ENCODE measurements at regions not wholly inside any gene's neighbourhood (a gene's known extent, or its start where the extent isn't known, plus 50 kb on each side); places are given as distances from the start of the nearest gene placed in this dataset.

DNA sequence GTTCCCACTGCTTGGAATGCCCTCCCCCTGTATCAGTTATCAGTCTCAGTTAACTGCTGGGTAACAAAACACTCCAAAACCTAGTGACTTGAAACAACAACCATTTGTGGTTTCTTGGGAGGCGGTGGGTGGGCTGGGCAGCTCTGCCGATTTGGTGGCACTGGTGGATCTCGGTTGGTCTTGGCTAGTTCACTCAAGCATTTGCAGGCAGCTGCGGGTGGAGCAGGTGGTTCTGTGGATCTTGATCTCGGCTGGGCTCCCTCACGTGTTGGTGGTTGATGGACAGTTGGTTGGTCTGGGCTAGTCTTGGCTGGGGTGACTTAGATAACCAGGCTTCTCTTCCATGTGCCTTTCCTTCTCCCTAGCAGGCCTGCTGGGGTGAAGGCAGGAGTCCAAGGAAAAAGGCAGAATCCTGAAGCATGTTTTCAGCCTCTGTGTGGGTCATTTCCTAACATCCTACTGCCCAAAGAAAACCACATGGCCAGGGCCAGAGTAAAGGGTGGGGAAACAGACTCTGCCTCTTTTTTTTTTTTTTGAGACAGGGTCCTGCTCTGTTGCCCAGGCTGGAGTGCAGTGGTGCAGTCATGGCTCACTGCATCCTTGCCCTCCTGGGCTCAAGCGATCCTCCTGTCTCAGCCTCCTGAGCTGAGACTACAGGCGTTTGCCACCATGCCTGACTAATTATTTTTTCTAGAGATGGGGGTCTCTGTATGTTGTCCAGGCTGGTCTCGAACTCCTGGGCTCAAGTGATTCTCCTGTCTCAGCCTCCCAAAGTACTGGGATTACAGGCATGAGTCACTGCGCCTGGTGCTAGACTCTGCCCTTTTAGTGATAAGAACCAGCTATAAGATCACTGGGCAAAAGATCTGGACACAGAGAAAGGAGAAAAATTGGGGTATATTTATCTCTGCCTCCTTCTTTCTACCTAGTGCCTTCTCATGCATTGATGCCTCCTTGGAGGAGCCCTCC, 183.7 kb downstream of the RGS3 start:
- DNase-seq: no peak

DNA sequence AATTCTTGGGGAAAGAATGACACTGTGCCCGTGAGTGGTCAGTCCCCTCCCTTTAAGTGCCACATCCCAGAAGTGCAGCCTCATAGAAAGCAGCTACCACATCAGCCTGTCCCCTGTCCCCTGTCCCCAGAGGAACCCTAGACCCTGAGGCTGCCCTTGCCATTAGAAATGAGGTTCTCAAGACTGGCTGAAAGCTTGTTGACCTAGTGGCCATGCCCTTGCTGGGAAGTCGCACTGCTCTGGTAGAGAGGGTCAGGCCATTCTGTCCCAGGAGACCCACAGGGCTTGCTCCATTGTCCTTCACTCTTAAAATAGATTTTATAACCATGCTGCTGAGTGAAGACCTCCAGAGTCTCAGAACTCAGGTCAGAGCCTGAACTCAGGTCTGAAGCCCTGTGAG, 184.5 kb downstream of the RGS3 start:
- no peak for DNase-seq

DNA sequence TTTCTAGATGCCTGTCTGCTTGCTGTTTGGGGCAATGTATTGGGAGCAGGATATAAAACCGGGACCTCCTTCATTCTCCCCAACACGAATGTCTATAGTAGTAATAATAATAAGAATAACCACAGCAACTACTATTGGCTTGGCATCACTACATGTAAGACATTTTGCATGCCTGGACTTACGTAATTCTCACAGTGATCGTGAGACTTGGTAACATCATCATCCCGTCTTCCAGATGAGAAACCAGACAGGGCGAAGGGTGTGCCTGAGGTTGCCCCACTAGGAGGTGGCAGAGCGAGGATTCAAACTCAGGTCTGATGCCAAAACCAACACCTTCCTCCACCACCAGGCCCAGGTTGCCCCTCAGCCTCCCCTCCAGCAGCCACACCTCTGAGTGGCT, 185.1 kb downstream of the RGS3 start:
- DNase-seq: no peak

DNA sequence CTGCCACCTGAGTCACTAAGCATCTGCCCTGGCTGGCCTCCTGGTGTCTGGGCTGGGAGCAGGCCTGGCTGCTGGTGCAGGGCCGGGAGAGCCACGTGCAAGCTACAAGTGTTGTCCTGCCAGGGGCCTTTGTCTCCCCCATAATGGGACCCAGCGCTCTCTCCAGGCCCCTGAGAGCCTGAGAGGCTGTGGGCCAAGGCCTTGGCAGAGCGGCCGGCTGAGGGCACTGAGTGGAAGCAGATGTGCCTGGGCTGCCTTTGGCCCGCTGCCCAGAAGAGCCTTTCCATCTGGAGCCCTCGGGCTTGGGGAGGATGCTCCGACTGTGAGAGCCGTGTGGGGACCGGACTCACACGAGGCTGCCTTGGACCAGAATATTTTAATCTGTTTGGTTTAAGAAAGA, 185.5 kb downstream of the RGS3 start:
- no peak for DNase-seq

DNA sequence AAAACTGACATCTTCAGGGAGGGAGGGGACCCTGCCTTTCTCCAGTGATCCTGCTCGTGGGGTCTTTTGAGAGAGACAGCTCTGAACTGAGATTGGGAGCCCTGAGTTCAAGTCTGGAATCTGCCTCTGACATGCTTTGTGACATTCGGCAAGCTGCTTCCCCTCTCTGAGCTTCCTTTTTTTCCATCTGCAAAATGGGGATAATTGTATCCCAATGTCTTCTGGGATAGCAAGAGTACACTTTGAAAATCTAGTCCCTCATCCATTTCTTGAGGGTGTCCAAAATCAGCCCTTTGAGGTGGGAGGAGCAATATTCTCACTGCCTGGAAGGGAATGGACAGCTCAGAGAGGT, 186.3 kb downstream of the RGS3 start:
- no peak for DNase-seq

DNA sequence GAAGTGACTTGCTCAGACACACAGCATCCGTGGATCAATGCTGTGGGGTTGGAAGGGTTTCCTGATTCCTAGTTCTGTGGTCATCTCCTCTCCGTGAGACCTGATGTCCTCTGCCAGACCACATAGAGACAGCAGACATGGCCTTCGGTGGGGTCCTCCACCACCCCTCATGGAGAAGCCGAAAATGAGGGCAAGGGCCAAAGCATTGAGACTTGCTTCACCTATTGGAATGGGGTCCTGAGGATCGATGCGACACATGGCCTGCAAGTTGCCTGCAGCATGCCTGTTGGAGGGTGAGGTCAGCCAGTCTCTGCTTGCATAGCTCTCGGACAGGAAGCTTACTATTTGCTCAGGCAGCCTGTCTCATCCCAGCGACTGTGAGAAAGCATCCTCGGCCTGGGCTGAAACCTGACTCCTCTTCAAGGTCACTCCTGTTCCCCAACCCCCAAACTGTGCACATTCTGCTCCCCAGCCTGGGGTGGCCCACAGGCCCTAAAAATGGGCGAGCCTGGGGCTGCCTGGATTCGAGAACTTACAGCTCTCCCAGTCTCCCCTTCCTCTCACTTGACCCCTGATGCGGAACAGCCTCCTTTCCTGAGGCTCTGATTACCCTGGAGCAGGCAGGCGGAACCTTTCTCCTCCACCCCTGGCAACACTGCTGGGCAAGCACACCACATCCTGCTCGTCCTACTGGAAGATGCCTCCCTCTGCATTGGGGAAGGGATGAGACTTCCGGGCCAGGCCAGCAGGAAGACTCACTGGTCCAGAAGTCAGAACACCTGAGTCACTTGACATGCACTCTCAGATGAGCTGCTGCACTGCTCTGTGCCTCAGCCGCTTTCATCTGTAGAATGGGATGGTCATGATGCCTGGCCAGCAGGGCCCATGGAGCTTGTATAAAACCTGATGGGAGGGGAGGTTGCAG, 186.9 kb downstream of the RGS3 start:
- no peak for DNase-seq

DNA sequence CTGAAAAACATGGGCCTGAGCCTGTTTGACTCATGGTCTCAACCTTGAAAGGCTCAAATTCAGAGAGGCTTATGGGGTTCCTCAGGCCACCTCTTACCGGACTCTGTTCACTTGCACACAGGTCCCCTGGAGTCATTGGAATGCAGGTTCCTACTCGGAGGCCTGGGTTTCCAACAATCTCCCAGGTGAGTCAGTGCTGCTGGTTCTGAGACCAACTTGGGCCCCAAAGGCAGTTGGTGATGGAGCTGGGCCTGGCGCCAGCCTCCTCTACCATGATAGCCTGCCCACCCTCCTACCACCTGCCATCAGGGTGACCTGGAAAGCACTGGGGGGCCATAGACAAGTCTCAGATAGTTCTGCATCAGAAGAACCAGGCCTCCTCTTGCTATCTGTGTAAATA, 188.4 kb downstream of the RGS3 start:
- no peak for DNase-seq

DNA sequence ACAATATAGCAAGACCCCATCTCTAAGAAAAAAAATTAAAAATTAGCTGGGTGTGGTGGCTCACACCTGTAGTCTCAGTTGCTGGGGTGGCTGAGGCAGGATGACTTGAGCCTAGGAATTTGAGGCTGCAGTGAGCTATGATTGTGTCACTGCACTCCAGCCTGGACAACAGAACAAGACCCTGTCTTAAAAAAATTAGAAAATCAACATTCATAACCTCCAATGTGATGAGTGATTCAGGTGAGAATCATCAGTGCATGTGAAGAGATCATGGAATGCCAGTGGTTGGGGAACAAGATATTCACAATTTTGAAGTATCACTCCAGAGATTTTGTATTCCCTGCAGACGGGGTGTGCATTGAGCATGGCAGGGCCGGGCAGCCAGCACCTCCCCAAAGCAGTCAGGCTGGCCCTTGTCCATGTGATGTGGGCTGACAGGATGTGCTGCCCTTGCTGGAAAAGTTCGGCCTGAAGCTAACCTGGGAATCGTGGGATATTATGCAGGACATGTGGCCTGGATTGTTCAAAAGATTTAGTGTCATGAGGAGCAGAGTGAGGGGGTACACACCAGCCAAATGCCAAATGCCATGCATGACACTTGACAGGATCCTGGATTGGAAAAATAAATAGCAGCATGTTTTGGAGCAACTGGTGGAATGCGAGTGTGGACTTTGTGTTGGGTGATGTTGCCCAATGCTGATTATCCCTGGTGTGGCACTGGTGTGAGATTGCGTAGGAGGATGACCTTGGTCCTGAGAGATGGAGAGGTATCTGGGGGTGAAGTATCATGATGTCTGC, 189.0 kb downstream of the RGS3 start:
- DNase-seq: no peak

DNA sequence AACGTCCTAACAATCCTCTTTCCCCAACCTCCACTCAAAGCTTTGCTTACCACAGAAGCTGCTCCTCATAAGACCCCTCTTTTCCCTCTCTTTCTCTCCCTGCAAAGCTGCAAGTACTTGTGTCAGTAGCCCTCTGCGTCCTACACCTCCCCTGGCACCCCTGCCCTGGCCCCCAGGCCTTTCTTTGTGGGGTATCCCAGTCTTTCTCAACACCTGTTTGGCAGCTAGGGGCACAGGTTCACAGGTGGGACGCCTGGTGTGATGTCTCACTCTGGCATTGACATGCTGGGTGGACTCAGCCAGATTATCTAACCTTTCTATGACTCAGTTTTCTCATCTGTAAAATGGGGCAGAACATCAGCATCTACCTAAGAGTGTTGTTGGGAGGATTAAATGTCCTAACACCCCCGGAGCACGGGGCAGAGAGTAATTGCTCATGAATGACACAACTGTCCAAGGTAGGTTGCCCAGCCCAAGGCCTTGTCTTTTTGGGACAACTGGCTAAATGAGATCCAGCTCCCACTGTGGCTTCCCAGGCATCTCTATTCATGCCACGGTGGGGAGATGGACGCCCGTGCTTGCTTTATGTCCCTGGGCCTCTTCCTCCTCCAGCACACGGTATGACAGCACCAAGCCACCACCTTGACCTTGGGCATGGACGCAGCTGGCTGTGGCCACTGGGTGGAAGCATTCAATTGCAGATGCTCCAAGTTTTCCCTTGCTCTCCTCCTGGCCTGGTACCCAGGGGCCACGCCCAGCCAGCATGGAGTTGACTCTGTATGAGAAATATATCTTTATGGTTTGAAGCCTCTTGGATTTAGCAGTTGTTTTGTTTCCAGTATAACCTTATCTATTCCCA, 190.4 kb downstream of the RGS3 start:
- DNase-seq: no peak

DNA sequence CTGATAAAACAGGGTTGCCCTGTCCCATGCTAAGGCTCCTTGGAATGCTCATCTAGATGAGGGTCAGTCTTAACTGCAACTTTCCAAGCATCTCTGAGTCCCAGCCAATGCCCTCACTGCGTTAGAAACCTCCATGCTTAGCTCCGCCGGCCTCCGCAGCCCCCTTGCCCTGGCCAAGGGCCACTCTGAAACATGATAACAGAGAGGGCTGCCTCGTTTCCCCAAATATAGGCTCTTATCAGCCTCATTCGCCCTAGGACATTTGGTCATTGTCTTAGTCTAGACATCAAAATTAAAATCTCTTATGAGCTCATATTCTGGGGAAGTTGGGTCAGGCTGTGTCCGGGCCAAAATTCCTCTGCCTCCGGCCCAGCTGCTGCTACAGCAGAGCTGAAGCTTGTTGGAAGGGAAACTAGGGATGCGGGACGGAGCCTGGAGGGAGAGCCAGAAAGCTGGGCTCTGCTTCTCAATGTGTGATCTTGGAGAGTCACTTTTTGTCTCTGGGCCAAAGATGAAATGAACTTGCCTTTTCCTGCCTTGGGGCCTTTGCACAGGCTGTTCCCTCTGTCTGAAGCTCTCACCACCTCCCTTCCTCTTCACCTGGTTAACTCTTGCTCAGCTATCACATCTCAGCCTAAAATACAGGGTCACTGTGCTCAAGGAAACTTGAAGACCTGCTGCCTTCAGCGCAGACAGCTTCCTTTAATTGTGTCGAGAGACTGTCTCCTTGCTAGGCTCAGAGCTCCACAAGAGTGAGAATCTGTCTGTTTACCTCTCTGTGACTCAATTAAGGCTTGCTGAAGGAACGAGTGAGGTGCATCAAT, 191.3 kb downstream of the RGS3 start:
- DNase-seq: no peak

DNA sequence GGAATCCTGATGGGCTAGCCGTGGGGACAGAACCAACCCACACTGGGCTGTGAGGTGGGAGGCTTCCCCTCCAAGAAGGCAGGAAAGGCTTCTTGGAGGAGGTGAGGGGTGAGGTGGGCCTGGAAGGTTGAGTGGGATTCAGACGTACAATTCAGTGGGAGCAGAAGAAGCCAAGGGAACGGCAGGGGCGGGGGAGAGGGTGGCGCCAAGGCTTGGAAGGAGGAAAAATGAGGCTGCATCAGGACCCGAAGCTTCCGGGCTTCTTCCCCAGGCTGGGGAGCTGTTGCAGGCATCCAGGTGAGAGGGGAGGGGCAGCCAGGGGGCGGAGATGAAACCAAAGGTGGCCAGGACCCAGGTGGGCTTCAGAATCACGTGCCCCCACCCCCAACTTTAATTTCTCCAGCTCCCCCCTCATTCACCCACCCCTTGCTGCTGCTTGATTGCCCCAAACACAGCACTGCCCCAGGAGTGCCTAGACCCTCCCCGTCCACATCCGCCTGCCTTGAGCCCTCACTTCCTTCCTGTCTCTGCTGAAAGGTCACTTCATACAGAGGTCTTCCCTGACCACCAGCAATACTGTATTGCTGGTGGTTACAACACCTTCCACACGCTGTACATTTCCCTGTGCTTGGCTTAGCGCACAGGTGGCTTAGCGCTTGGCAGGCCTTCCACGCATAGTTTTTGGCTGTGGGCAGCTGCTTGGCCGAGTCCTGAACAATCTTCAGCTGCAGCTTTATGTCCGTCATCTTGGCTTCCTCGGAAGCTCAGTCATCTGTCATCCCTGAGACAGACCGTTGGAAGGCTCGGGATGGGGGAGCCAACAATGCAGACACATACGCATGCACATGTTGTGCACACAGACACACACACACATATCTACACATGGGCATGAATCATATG, 193.5 kb downstream of the RGS3 start:
- DNase-seq: no peak

DNA sequence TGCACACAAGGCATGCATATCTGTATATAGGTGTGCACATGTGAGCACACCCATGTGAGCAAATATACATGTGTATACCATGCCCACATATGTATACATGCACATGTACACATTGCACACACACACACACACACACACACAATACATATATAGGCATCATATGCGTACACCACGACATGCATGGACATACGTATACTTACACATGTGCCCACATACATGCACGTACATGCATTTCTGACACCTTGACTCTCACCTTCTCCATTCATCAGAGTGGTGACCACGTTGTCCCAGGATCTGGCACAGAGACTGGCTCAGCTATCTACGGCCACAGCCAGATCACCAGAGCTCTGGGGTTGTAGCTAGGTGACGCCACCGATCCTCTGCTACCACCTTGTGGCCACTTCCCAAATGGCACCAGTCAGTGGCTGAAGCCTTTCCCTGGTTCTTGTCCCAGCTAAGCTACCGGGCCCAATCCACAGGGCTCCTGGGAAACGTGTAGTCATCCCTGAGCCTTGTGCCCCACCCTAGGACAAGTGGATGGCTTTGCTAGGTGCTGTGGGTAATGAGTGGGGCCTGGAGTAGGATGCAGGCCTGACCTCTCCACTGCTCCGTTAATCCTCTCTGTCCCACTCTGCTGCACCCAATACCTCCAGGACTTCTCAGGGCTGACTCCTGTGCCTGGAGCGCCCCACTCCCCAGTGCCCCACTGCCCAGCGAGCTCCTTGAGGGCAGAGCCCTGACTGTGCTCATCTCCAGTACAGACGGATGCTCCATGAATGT, 194.4 kb downstream of the RGS3 start:
- DNase-seq: peak; percentile 87 to 90

DNA sequence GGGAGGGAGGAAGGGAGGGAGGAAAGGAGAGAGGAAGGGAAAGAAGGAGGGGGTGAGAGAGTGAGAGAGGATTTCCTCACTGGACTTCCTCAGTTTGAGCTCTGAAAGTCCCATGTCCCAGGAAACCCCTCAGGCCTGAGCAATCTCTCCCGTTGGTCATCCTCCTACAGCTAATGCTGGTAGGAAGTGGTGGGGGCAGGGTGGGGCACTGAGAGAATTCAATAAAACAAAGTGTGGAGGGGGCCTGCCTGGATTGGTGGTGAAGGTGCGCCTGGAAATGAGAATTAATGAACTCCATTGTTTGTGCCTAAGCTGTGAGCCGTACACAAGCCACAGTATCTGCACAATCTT, 195.0 kb downstream of the RGS3 start:
- DNase-seq: no peak

DNA sequence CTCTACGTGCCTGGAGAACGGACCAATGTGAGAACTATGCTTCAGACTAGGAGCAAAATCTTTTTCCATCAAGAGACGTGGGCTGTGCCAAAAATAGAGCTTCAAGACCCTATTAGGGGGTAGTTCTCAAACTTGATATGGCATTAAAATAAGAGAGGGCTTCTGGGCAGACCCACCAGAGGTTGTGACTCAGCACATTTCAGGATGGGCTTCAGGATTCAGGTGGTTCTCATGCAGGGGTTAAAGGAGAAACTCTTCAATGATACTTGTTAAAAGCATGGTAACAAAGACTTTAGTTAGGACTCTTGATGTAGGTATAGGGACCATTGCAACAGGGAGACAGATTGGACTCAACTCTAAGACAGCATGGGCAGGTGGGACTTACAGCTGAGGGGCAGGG, 195.5 kb downstream of the RGS3 start:
- DNase-seq: no peak

DNA sequence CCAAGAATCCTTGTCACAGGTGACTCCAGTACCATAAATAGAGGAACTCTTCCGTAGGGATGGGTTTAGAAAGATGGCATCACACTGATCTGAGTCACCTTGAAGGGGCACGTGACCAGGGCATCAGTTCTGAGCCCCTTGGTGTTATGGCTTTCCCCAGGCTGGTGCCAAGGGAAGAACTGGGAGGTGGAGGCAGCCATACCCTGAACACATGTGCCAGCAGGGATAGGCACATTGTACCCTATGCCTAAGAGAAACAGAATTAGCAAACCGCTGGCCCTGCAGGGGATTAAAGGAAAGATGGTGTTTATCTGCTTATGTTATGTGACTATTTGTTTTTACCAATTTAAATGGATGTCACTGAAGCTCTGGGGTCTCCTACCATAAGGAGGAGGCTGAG, 196.2 kb downstream of the RGS3 start:
- no peak for DNase-seq

DNA sequence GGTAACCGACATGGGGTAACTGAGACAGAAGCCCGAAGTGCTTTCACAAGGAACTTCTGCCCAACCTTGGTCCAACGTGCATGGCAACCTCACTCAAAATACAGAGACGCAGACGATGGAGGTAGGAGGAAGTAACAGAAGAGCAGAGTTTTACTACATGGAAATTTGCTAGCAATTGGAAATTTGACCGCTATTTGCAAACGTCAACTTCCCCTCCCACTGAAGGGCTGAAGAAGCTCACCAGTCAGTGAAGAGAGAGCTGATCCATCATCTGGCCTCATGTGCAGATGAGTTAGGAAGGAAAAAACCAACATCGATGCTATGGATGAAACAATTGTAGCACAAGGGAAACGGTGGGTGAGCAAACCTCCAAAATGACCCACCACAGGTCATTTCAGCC, 196.7 kb downstream of the RGS3 start:
- no peak for DNase-seq

DNA sequence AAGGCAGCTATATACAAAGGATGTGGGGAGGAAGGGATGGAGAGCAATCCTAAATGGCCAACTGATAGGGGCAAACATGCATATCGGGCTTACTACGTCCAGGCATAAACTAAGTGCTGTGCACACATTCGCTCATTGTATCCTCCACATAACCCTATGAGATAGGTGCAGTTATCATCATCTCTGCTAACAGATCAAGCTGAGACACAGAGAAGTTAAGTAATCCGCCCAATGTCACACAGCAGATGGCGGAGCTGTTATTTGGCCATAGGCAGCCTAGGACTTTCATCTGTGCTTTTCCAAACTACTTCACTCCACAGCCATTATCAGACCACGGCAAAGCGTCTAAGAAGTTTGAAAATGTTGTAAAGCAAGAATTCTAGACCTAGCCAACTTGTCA, 197.5 kb downstream of the RGS3 start:
- DNase-seq: no peak

DNA sequence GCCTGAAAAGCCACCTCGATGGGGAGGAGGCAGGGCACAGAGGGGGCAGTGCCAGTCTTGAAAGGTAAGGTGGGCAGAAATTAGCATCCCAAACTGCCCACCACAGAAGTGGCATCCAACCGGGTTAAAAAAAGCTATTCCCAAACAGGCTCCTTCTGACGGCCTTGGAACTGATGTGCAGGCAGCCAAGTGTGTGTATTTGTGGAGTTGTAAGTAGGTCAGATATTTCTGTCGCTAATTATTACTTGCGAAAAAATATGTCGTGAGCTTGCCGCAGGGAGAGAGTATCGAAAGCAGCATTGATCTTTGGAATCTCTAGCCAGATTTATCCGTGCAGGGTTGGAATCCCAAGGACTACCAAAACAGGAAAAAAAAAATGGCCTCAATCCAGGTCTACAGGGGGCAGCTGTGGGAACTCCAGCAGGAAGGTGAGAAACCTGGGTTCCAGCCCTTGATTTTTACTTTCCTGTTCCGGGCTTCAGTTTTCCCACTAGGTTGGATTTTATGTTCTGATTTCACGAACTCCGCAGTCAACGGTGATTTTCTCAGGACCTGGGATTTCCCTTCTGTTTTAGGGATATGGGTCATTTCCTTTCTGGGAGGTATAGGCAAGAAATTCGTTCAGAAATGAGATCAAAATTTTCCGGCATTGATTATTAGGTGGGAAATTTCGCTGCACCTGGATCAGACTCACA, 200.8 kb downstream of the RGS3 start:
- no peak for DNase-seq

DNA sequence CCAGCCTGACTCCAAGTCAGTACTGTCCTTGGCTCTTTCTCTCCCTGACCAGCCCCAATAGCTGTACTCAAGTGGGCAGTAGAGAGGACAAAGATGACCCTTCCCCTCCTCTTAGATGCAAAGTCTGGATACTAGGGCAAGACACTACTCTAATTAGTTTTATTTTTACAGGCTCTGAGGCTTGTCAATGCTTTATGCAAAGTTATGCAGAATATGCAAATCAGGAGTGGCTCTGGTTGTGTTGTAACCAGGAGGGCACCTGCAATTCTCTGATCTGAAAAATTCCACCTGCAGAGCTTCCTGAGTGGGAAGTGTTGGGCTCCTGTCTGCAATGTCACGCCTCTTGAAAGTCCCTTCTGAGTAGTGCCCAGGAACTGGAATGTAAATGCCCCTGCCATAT, 201.5 kb downstream of the RGS3 start:
- no peak for DNase-seq

Measured in activated T-cell treated with anti-CD3 and anti-CD28 coated beads, Interleukin-2, amount 50 U/mL, for 48 hours (primary cell).